ENCODE measurements at regions not wholly inside any gene's neighbourhood (a gene's known extent, or its start where the extent isn't known, plus 50 kb on each side); places are given as distances from the start of the nearest gene placed in this dataset.

GRCh38 chr6:145370559-145370958 lies 364.8 kb downstream of the EPM2A start:
- Histone ChIP-seq H3K4me1 (ENCODE audit: control insufficient read depth in 2 of 2, insufficient read depth in 2 of 2, low read length in 2 of 2) (no peaks in the 10 kb centered on the region), H3K27me3 (ENCODE audit: control insufficient read depth in 2 of 2, insufficient read depth in 2 of 2, low read length in 2 of 2) (no peaks in the 10 kb centered on the region), H3K36me3 (ENCODE audit: control insufficient read depth in 2 of 2, insufficient read depth in 2 of 2, low read length in 2 of 2) (no peaks in the 10 kb centered on the region), H3K9me3 (ENCODE audit: control insufficient read depth in 2 of 2, low read length in 2 of 2) (no peaks in the 10 kb centered on the region), H3K27ac (ENCODE audit: low read depth in 2 of 2, low read length in 2 of 2) (no peak overlapping the region), H3K9ac (ENCODE audit: low read depth in 1 of 2, low read length in 2 of 2) (no peak overlapping the region), H3K4me3 (ENCODE audit: low read length in 2 of 2) (no peak overlapping the region)

GRCh38 chr6:145372671-145373151 lies 362.6 kb downstream of the EPM2A start:
- Histone ChIP-seq H3K4me1 (ENCODE audit: control insufficient read depth in 2 of 2, insufficient read depth in 2 of 2, low read length in 2 of 2) (no peaks in the 10 kb centered on the region), H3K36me3 (ENCODE audit: control insufficient read depth in 2 of 2, insufficient read depth in 2 of 2, low read length in 2 of 2) (no peaks in the 10 kb centered on the region), H3K4me3 (ENCODE audit: low read length in 2 of 2) (no peak overlapping the region), H3K27me3 (ENCODE audit: control insufficient read depth in 2 of 2, insufficient read depth in 2 of 2, low read length in 2 of 2) (no peaks in the 10 kb centered on the region), H3K9me3 (ENCODE audit: control insufficient read depth in 2 of 2, low read length in 2 of 2) (no peaks in the 10 kb centered on the region), H3K27ac (ENCODE audit: low read depth in 2 of 2, low read length in 2 of 2) (no peak overlapping the region), H3K9ac (ENCODE audit: low read depth in 1 of 2, low read length in 2 of 2) (no peak overlapping the region)

- no peaks in the 10 kb centered on the region for H3K4me1 ChIP-seq (ENCODE audit: control insufficient read depth in 2 of 2, insufficient read depth in 2 of 2, low read length in 2 of 2)
- no peak overlapping the region for H3K9ac ChIP-seq (ENCODE audit: low read depth in 1 of 2, low read length in 2 of 2)
- H3K9me3 ChIP-seq (ENCODE audit: control insufficient read depth in 2 of 2, low read length in 2 of 2) = no peaks in the 10 kb centered on the region
- H3K4me3 ChIP-seq (ENCODE audit: low read length in 2 of 2) = no peak overlapping the region
- H3K36me3 ChIP-seq (ENCODE audit: control insufficient read depth in 2 of 2, insufficient read depth in 2 of 2, low read length in 2 of 2) = no peaks in the 10 kb centered on the region
- H3K27ac ChIP-seq (ENCODE audit: low read depth in 2 of 2, low read length in 2 of 2) = no peak overlapping the region
- no peaks in the 10 kb centered on the region for H3K27me3 ChIP-seq (ENCODE audit: control insufficient read depth in 2 of 2, insufficient read depth in 2 of 2, low read length in 2 of 2)
Observed at GRCh38 chr6:145373826-145374225, 361.5 kb downstream of the EPM2A start.

- H3K9me3 ChIP-seq (ENCODE audit: control insufficient read depth in 2 of 2, low read length in 2 of 2) = no peaks in the 10 kb centered on the region
- H3K4me3 ChIP-seq (ENCODE audit: low read length in 2 of 2) = no peak overlapping the region
- no peak overlapping the region for H3K9ac ChIP-seq (ENCODE audit: low read depth in 1 of 2, low read length in 2 of 2)
- H3K36me3 ChIP-seq (ENCODE audit: control insufficient read depth in 2 of 2, insufficient read depth in 2 of 2, low read length in 2 of 2) = no peaks in the 10 kb centered on the region
- H3K27me3 ChIP-seq (ENCODE audit: control insufficient read depth in 2 of 2, insufficient read depth in 2 of 2, low read length in 2 of 2) = no peaks in the 10 kb centered on the region
- H3K4me1 ChIP-seq (ENCODE audit: control insufficient read depth in 2 of 2, insufficient read depth in 2 of 2, low read length in 2 of 2) = no peaks in the 10 kb centered on the region
- no peak overlapping the region for H3K27ac ChIP-seq (ENCODE audit: low read depth in 2 of 2, low read length in 2 of 2)
Observed at GRCh38 chr6:145374570-145374969, 360.8 kb downstream of the EPM2A start.

- H3K36me3 ChIP-seq (ENCODE audit: control insufficient read depth in 2 of 2, insufficient read depth in 2 of 2, low read length in 2 of 2) = no peaks in the 10 kb centered on the region
- H3K27me3 ChIP-seq (ENCODE audit: control insufficient read depth in 2 of 2, insufficient read depth in 2 of 2, low read length in 2 of 2) = no peaks in the 10 kb centered on the region
- no peaks in the 10 kb centered on the region for H3K4me1 ChIP-seq (ENCODE audit: control insufficient read depth in 2 of 2, insufficient read depth in 2 of 2, low read length in 2 of 2)
- H3K27ac ChIP-seq (ENCODE audit: low read depth in 2 of 2, low read length in 2 of 2) = no peak overlapping the region
- no peak overlapping the region for H3K9ac ChIP-seq (ENCODE audit: low read depth in 1 of 2, low read length in 2 of 2)
- no peak overlapping the region for H3K4me3 ChIP-seq (ENCODE audit: low read length in 2 of 2)
- H3K9me3 ChIP-seq (ENCODE audit: control insufficient read depth in 2 of 2, low read length in 2 of 2) = no peaks in the 10 kb centered on the region
Observed at GRCh38 chr6:145375502-145375901, 359.8 kb downstream of the EPM2A start.

GRCh38 chr6:145380186-145380585 lies 355.1 kb downstream of the EPM2A start:
- H3K9me3 ChIP-seq (ENCODE audit: control insufficient read depth in 2 of 2, low read length in 2 of 2) = no peaks in the 10 kb centered on the region
- H3K36me3 ChIP-seq (ENCODE audit: control insufficient read depth in 2 of 2, insufficient read depth in 2 of 2, low read length in 2 of 2) = no peaks in the 10 kb centered on the region
- H3K27ac ChIP-seq (ENCODE audit: low read depth in 2 of 2, low read length in 2 of 2) = no peak overlapping the region
- H3K9ac ChIP-seq (ENCODE audit: low read depth in 1 of 2, low read length in 2 of 2) = no peak overlapping the region
- no peak overlapping the region for H3K4me3 ChIP-seq (ENCODE audit: low read length in 2 of 2)
- H3K4me1 ChIP-seq (ENCODE audit: control insufficient read depth in 2 of 2, insufficient read depth in 2 of 2, low read length in 2 of 2) = no peaks in the 10 kb centered on the region
- no peaks in the 10 kb centered on the region for H3K27me3 ChIP-seq (ENCODE audit: control insufficient read depth in 2 of 2, insufficient read depth in 2 of 2, low read length in 2 of 2)

- Histone ChIP-seq H3K4me3 (ENCODE audit: low read length in 2 of 2) (no peak overlapping the region), H3K27me3 (ENCODE audit: control insufficient read depth in 2 of 2, insufficient read depth in 2 of 2, low read length in 2 of 2) (no peaks in the 10 kb centered on the region), H3K9me3 (ENCODE audit: control insufficient read depth in 2 of 2, low read length in 2 of 2) (no peaks in the 10 kb centered on the region), H3K9ac (ENCODE audit: low read depth in 1 of 2, low read length in 2 of 2) (no peak overlapping the region), H3K36me3 (ENCODE audit: control insufficient read depth in 2 of 2, insufficient read depth in 2 of 2, low read length in 2 of 2) (no peaks in the 10 kb centered on the region), H3K27ac (ENCODE audit: low read depth in 2 of 2, low read length in 2 of 2) (no peak overlapping the region), H3K4me1 (ENCODE audit: control insufficient read depth in 2 of 2, insufficient read depth in 2 of 2, low read length in 2 of 2) (no peaks in the 10 kb centered on the region)
Observed at GRCh38 chr6:145381941-145382340, 353.4 kb downstream of the EPM2A start.

- Histone ChIP-seq H3K9me3 (ENCODE audit: control insufficient read depth in 2 of 2, low read length in 2 of 2) (no peaks in the 10 kb centered on the region), H3K4me1 (ENCODE audit: control insufficient read depth in 2 of 2, insufficient read depth in 2 of 2, low read length in 2 of 2) (no peaks in the 10 kb centered on the region), H3K27ac (ENCODE audit: low read depth in 2 of 2, low read length in 2 of 2) (no peak overlapping the region), H3K36me3 (ENCODE audit: control insufficient read depth in 2 of 2, insufficient read depth in 2 of 2, low read length in 2 of 2) (no peaks in the 10 kb centered on the region), H3K9ac (ENCODE audit: low read depth in 1 of 2, low read length in 2 of 2) (no peak overlapping the region), H3K27me3 (ENCODE audit: control insufficient read depth in 2 of 2, insufficient read depth in 2 of 2, low read length in 2 of 2) (no peaks in the 10 kb centered on the region), H3K4me3 (ENCODE audit: low read length in 2 of 2) (no peak overlapping the region)
Observed at GRCh38 chr6:145383428-145383827, 351.9 kb downstream of the EPM2A start.

GRCh38 chr6:145384503-145384902 lies 350.8 kb downstream of the EPM2A start:
- Histone ChIP-seq H3K4me3 (ENCODE audit: low read length in 2 of 2) (no peak overlapping the region), H3K36me3 (ENCODE audit: control insufficient read depth in 2 of 2, insufficient read depth in 2 of 2, low read length in 2 of 2) (no peaks in the 10 kb centered on the region), H3K9me3 (ENCODE audit: control insufficient read depth in 2 of 2, low read length in 2 of 2) (no peaks in the 10 kb centered on the region), H3K27me3 (ENCODE audit: control insufficient read depth in 2 of 2, insufficient read depth in 2 of 2, low read length in 2 of 2) (no peaks in the 10 kb centered on the region), H3K27ac (ENCODE audit: low read depth in 2 of 2, low read length in 2 of 2) (no peak overlapping the region), H3K4me1 (ENCODE audit: control insufficient read depth in 2 of 2, insufficient read depth in 2 of 2, low read length in 2 of 2) (no peaks in the 10 kb centered on the region), H3K9ac (ENCODE audit: low read depth in 1 of 2, low read length in 2 of 2) (no peak overlapping the region)

- Histone ChIP-seq H3K36me3 (ENCODE audit: control insufficient read depth in 2 of 2, insufficient read depth in 2 of 2, low read length in 2 of 2) (no peaks in the 10 kb centered on the region), H3K9me3 (ENCODE audit: control insufficient read depth in 2 of 2, low read length in 2 of 2) (no peaks in the 10 kb centered on the region), H3K4me1 (ENCODE audit: control insufficient read depth in 2 of 2, insufficient read depth in 2 of 2, low read length in 2 of 2) (no peaks in the 10 kb centered on the region), H3K27me3 (ENCODE audit: control insufficient read depth in 2 of 2, insufficient read depth in 2 of 2, low read length in 2 of 2) (no peaks in the 10 kb centered on the region), H3K4me3 (ENCODE audit: low read length in 2 of 2) (no peak overlapping the region), H3K27ac (ENCODE audit: low read depth in 2 of 2, low read length in 2 of 2) (no peak overlapping the region), H3K9ac (ENCODE audit: low read depth in 1 of 2, low read length in 2 of 2) (no peak overlapping the region)
Observed at GRCh38 chr6:145396499-145396898, 338.8 kb downstream of the EPM2A start.

GRCh38 chr6:145400508-145400907 lies 334.8 kb downstream of the EPM2A start:
- Histone ChIP-seq H3K9me3 (ENCODE audit: control insufficient read depth in 2 of 2, low read length in 2 of 2) (no peaks in the 10 kb centered on the region), H3K27ac (ENCODE audit: low read depth in 2 of 2, low read length in 2 of 2) (no peak overlapping the region), H3K36me3 (ENCODE audit: control insufficient read depth in 2 of 2, insufficient read depth in 2 of 2, low read length in 2 of 2) (no peaks in the 10 kb centered on the region), H3K27me3 (ENCODE audit: control insufficient read depth in 2 of 2, insufficient read depth in 2 of 2, low read length in 2 of 2) (no peaks in the 10 kb centered on the region), H3K4me3 (ENCODE audit: low read length in 2 of 2) (no peak overlapping the region), H3K4me1 (ENCODE audit: control insufficient read depth in 2 of 2, insufficient read depth in 2 of 2, low read length in 2 of 2) (no peaks in the 10 kb centered on the region), H3K9ac (ENCODE audit: low read depth in 1 of 2, low read length in 2 of 2) (no peak overlapping the region)

All from mucosa of rectum (tissue), 2 donors.